AG09319 (cell line): ENCODE measurements at regions not wholly inside any gene's neighbourhood (a gene's known extent, or its start where the extent isn't known, plus 50 kb on each side); places are given as distances from the start of the nearest gene placed in this dataset.

Source experiments
- DNase-seq: peaks from one replicate; pipeline ENCODE4 v3.0.0-alpha.2; 2010; ENCODE audit warnings: low read depth; ENCODE audit errors: extremely low read depth
- CTCF ChIP-seq: IDR thresholded peaks from 2 replicates; pipeline ENCODE4 v1.5.1; 2011; ENCODE audit warnings: low read depth, mild to moderate bottlenecking, inconsistent platforms, low read length, moderate library complexity

- no peak for DNase-seq
- TF ChIP-seq CTCF = no peak
Measured at GRCh38 chr13:82115391-82115790, 1766.9 kb downstream of the SLITRK1 start.

- no peak for TF ChIP-seq CTCF
- DNase-seq = no peak
Measured at GRCh38 chr13:82096256-82096655, 1755.3 kb upstream of the SPRY2 start.

GRCh38 chr13:82092312-82092711 is 1751.4 kb upstream of the SPRY2 start:
- no peak for DNase-seq
- TF ChIP-seq CTCF = no peak

GRCh38 chr13:82088781-82089180 is 1747.9 kb upstream of the SPRY2 start:
- no peak for TF ChIP-seq CTCF
- no peak for DNase-seq

- no peak for DNase-seq
Measured at GRCh38 chr13:82076496-82076895, 1735.6 kb upstream of the SPRY2 start.

GRCh38 chr13:82070416-82070815 is 1729.5 kb upstream of the SPRY2 start:
- TF ChIP-seq CTCF = no peak
- no peak for DNase-seq

More at GRCh38 chr13:82076496-82076895, 1735.6 kb upstream of the SPRY2 start:
- TF ChIP-seq CTCF = no peak

GRCh38 chr13:82062772-82063171 is 1721.8 kb upstream of the SPRY2 start:
- no peak for DNase-seq
- no peak for TF ChIP-seq CTCF
